Hepatocyte (in vitro differentiated cells): ENCODE measurements at regions not wholly inside any gene's neighbourhood (a gene's known extent, or its start where the extent isn't known, plus 50 kb on each side); places are given as distances from the start of the nearest gene placed in this dataset.

Source experiments
- DNase-seq: peaks from one replicate; pipeline ENCODE4 v3.0.0-alpha.2; 2016; ENCODE audit warnings: low spot score
- H2AFZ ChIP-seq: fragments of 200-600 bp; sonication (generic); 2 replicates; pipeline ENCODE4 v1.6.0; 2016; ENCODE audit warnings: antibody characterized with exemption, mild to moderate bottlenecking
- H3K27ac ChIP-seq: fragments of 200-600 bp; sonication (generic); 2 replicates; pipeline ENCODE4 v1.5.1; 2016; ENCODE audit warnings: mild to moderate bottlenecking
- H3K27me3 ChIP-seq: fragments of 200-600 bp; sonication (generic); 2 replicates; pipeline ENCODE4 v1.6.1; 2016
- H3K36me3 ChIP-seq: fragments of 200-600 bp; sonication (generic); replicated peaks from 2 replicates; pipeline ENCODE4 v1.5.1; 2016; ENCODE audit warnings: low read depth; ENCODE audit not compliant: insufficient read depth
- H3K4me1 ChIP-seq: fragments of 200-600 bp; sonication (generic); 2 replicates; pipeline ENCODE4 v1.5.1; 2016; ENCODE audit warnings: mild to moderate bottlenecking, moderate library complexity; ENCODE audit not compliant: insufficient read depth
- H3K4me2 ChIP-seq: fragments of 200-600 bp; sonication (generic); 2 replicates; pipeline ENCODE4 v1.6.0; 2016
- H3K4me3 ChIP-seq: fragments of 200-600 bp; sonication (generic); 2 replicates; pipeline ENCODE4 v1.5.1; 2016; ENCODE audit warnings: mild to moderate bottlenecking
- H3K79me2 ChIP-seq: fragments of 200-600 bp; sonication (generic); 2 replicates; pipeline ENCODE4 v1.6.0; 2017; ENCODE audit warnings: mild to moderate bottlenecking
- H3K9me2 ChIP-seq: fragments of 200-600 bp; sonication (generic); replicated peaks from 2 replicates; pipeline ENCODE4 v1.6.0; 2017; ENCODE audit warnings: mild to moderate bottlenecking; ENCODE audit not compliant: insufficient read depth
- H3K9me3 ChIP-seq: fragments of 200-600 bp; sonication (generic); 2 replicates; pipeline ENCODE4 v1.5.1; 2016; ENCODE audit warnings: low read depth, mild to moderate bottlenecking
- H4K20me1 ChIP-seq: fragments of 200-600 bp; sonication (generic); 2 replicates; pipeline ENCODE4 v1.6.0; 2016; ENCODE audit warnings: mild to moderate bottlenecking; ENCODE audit not compliant: insufficient read depth, poor library complexity, severe bottlenecking
- CTCF ChIP-seq: fragments of 200-600 bp; sonication (generic); IDR thresholded peaks from 2 replicates; pipeline ENCODE4 v1.5.1; 2016; ENCODE audit warnings: antibody characterized with exemption, mild to moderate bottlenecking; ENCODE audit not compliant: poor library complexity
- EZH2 ChIP-seq: fragments of 200-600 bp; sonication (generic); IDR thresholded peaks from 2 replicates; pipeline ENCODE4 v1.6.1; 2016; ENCODE audit warnings: antibody characterized with exemption, mild to moderate bottlenecking, borderline replicate concordance
- EZH2phosphoT487 ChIP-seq: fragments of 200-600 bp; sonication (generic); IDR thresholded peaks from one replicate; pipeline ENCODE4 v1.6.1; 2018; ENCODE audit warnings: antibody characterized with exemption, mild to moderate bottlenecking, low read depth, moderate library complexity; ENCODE audit not compliant: unreplicated experiment, severe bottlenecking
- WGBS: methylation state at CpG from one replicate; pipeline ENCODE4 v1.1.6; 2016; ENCODE audit warnings: low lambda C conversion rate; ENCODE audit errors: missing lambda C conversion rate; 5-methylcytosine and 5-hydroxymethylcytosine counted together

- Histone ChIP-seq H2AFZ (no peak overlapping the region), H3K4me3 (no peak overlapping the region), H3K4me1 (no peaks in the 10 kb centered on the region), H3K4me2 (no peak overlapping the region), H3K79me2 (no peaks in the 10 kb centered on the region), H4K20me1 (no peaks in the 10 kb centered on the region), H3K27ac (no peak overlapping the region), H3K9me3 (no peaks in the 10 kb centered on the region), H3K27me3 (peaks cover 4% of the 10 kb centered on the region), H3K36me3 (no peaks in the 10 kb centered on the region), H3K9me2 (no peaks in the 10 kb centered on the region)
- no peak for TF ChIP-seq EZH2phosphoT487
- no peak for TF ChIP-seq CTCF
- TF ChIP-seq EZH2 = no peak
- DNase-seq = no peak
- WGBS = 90% methylated on average over 3 of the region's 3 CpGs
These were observed 127.2 kb upstream of the SOX1 start for GRCh38 chr13:111939666-111940278.

- peaks cover 4% of the 10 kb centered on the region for H3K27me3 ChIP-seq
- H3K4me3 ChIP-seq = no peak overlapping the region
- H4K20me1 ChIP-seq = no peaks in the 10 kb centered on the region
- TF ChIP-seq EZH2phosphoT487 = no peak
- TF ChIP-seq EZH2 = no peak
- TF ChIP-seq CTCF = no peak
- no peaks in the 10 kb centered on the region for H3K36me3 ChIP-seq
- H3K27ac ChIP-seq = no peak overlapping the region
- H3K4me1 ChIP-seq = no peaks in the 10 kb centered on the region
- H3K4me2 ChIP-seq = no peak overlapping the region
- H3K9me2 ChIP-seq = no peaks in the 10 kb centered on the region
- no peak overlapping the region for H2AFZ ChIP-seq
- no peaks in the 10 kb centered on the region for H3K79me2 ChIP-seq
- no peaks in the 10 kb centered on the region for H3K9me3 ChIP-seq
- DNase-seq = no peak
- 88% methylated on average over 4 of the region's 4 CpGs for WGBS
These were observed 126.1 kb upstream of the SOX1 start for GRCh38 chr13:111940892-111941291.

- Histone ChIP-seq H3K27ac (no peak overlapping the region), H3K79me2 (no peaks in the 10 kb centered on the region), H3K4me1 (no peaks in the 10 kb centered on the region), H4K20me1 (no peaks in the 10 kb centered on the region), H3K9me2 (no peaks in the 10 kb centered on the region), H2AFZ (no peak overlapping the region), H3K4me3 (no peak overlapping the region), H3K4me2 (no peak overlapping the region), H3K9me3 (no peaks in the 10 kb centered on the region), H3K27me3 (peaks cover 4% of the 10 kb centered on the region), H3K36me3 (no peaks in the 10 kb centered on the region)
- no peak for DNase-seq
- no peak for TF ChIP-seq EZH2
- WGBS = 83% methylated on average over 8 of the region's 8 CpGs
These were observed 125.0 kb upstream of the SOX1 start for GRCh38 chr13:111941845-111942447.

- no peak overlapping the region for H2AFZ ChIP-seq
- no peaks in the 10 kb centered on the region for H3K79me2 ChIP-seq
- no peaks in the 10 kb centered on the region for H4K20me1 ChIP-seq
- no peaks in the 10 kb centered on the region for H3K36me3 ChIP-seq
- peaks cover 4% of the 10 kb centered on the region for H3K27me3 ChIP-seq
- no peaks in the 10 kb centered on the region for H3K4me1 ChIP-seq
- no peaks in the 10 kb centered on the region for H3K9me2 ChIP-seq
- no peak overlapping the region for H3K4me3 ChIP-seq
- 83% methylated on average over 18 of the region's 18 CpGs for WGBS
- DNase-seq = no peak
- H3K9me3 ChIP-seq = no peaks in the 10 kb centered on the region
- no peak overlapping the region for H3K4me2 ChIP-seq
- no peak for TF ChIP-seq EZH2phosphoT487
- no peak for TF ChIP-seq CTCF
- TF ChIP-seq EZH2 = no peak
- H3K27ac ChIP-seq = no peak overlapping the region
These were observed 123.6 kb upstream of the SOX1 start for GRCh38 chr13:111943229-111943795.
